DOHH2 (cell line): ENCODE measurements at regions not wholly inside any gene's neighbourhood (a gene's known extent, or its start where the extent isn't known, plus 50 kb on each side); places are given as distances from the start of the nearest gene placed in this dataset.

Source experiments
- EZH2phosphoT487 ChIP-seq: fragments of 200-600 bp; sonication (generic); IDR thresholded peaks from 2 replicates; pipeline ENCODE4 v1.6.1; 2017; ENCODE audit warnings: borderline replicate concordance, mild to moderate bottlenecking, antibody characterized with exemption, low read length, moderate library complexity, mixed read lengths
- TF ChIP-seq, protein P1 (sequence below): fragments of 200-600 bp; sonication (generic); IDR thresholded peaks from one replicate; pipeline ENCODE4 v1.5.1; 2014; ENCODE audit warnings: antibody characterized with exemption, mild to moderate bottlenecking, low read depth, low read length; ENCODE audit not compliant: poor library complexity, severe bottlenecking

- TF ChIP-seq, protein P1, sequence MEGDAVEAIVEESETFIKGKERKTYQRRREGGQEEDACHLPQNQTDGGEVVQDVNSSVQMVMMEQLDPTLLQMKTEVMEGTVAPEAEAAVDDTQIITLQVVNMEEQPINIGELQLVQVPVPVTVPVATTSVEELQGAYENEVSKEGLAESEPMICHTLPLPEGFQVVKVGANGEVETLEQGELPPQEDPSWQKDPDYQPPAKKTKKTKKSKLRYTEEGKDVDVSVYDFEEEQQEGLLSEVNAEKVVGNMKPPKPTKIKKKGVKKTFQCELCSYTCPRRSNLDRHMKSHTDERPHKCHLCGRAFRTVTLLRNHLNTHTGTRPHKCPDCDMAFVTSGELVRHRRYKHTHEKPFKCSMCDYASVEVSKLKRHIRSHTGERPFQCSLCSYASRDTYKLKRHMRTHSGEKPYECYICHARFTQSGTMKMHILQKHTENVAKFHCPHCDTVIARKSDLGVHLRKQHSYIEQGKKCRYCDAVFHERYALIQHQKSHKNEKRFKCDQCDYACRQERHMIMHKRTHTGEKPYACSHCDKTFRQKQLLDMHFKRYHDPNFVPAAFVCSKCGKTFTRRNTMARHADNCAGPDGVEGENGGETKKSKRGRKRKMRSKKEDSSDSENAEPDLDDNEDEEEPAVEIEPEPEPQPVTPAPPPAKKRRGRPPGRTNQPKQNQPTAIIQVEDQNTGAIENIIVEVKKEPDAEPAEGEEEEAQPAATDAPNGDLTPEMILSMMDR = no peak
- TF ChIP-seq EZH2phosphoT487 = no peak
These were observed 549.0 kb downstream of the ZNF804A start for GRCh38 chr2:185147361-185147760.
